Tibial artery (tissue), 4 donors: ENCODE measurements at regions not wholly inside any gene's neighbourhood (a gene's known extent, or its start where the extent isn't known, plus 50 kb on each side); places are given as distances from the start of the nearest gene placed in this dataset.

Experiments
- DNase-seq, 2 donors: peaks; one replicate each; pipeline ENCODE4 v3.0.0-alpha.2; 2019
- H3K27ac ChIP-seq, 2 donors: fragments of 200-600 bp; sonication (generic) in 1 of 2; 1 replicate in 1 of 2; 2 replicates in 1 of 2; pipeline ENCODE4 v1.5.1; 2018 to 2019; ENCODE audit warnings: mild to moderate bottlenecking in 1 of 2
- H3K27me3 ChIP-seq, 2 donors: fragments of 200-600 bp; sonication (generic) in 1 of 2; one replicate each; pipeline versions ENCODE4 v1.5.1 to v1.6.0; 2016 to 2019
- H3K36me3 ChIP-seq, 3 donors: fragments of 200-600 bp; sonication (generic) in 2 of 3; one replicate each; pipeline ENCODE4 v1.5.1; 2016 to 2019; ENCODE audit warnings: mild to moderate bottlenecking in 2 of 3
- H3K4me1 ChIP-seq, 4 donors: fragments of 200-600 bp; sonication (generic) in 2 of 4; 1 replicate in 3 of 4; 2 replicates in 1 of 4; pipeline ENCODE4 v1.5.1; 2016 to 2019
- H3K4me3 ChIP-seq, 2 donors: fragments of 200-600 bp; sonication (generic) in 1 of 2; 1 replicate in 1 of 2; 2 replicates in 1 of 2; pipeline ENCODE4 v1.5.1; 2018 to 2019; ENCODE audit warnings: mild to moderate bottlenecking in 2 of 2
- H3K9me3 ChIP-seq, 3 donors: fragments of 200-600 bp; sonication (generic) in 1 of 3; one replicate each; pipeline ENCODE4 v1.5.1; 2016 to 2019
- intact Hi-C: fragments of 100-400 bp; cut with DNase I; formaldehyde crosslinking; loops from one replicate; pipeline ENCODE4 v1.15.0; 2023; ENCODE audit warnings: low total_unique reads
- TF ChIP-seq, protein P1 (sequence below), 2 experiments: fragments of 200-600 bp in 1 of 2; fragments of 450-650 bp in 1 of 2; IDR thresholded peaks; one replicate each; pipeline ENCODE4 v1.5.1; 2017 to 2019; ENCODE audit warnings: antibody characterized with exemption in 2 of 2, mild to moderate bottlenecking in 1 of 2, moderate library complexity in 1 of 2

DNA sequence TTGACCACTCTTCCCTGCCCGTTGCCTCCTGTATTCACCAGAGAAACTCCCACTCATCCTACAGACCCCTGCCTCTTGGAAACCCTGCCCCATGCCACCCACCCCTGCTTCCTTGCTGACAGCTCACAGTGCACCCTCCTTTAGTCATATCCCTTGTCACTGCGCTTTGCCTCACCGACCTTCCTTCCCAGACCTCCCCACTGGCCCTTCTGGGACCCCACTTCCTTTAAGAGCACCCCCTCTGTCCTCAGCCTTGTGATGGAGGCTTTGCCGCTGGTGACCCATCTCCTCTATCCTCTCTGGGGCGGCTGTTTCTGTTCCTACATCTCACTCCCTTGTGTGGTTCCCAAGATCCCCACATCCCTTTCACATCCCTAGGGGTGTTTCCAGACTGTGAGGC lies 92.8 kb upstream of the ZMIZ1 start:
- intact Hi-C loops: loop anchor here (10.0 kb wide), 1 partner anchor 171 kb away; no protein-coding TSS in a partner anchor
- DNase-seq: no peak

DNA sequence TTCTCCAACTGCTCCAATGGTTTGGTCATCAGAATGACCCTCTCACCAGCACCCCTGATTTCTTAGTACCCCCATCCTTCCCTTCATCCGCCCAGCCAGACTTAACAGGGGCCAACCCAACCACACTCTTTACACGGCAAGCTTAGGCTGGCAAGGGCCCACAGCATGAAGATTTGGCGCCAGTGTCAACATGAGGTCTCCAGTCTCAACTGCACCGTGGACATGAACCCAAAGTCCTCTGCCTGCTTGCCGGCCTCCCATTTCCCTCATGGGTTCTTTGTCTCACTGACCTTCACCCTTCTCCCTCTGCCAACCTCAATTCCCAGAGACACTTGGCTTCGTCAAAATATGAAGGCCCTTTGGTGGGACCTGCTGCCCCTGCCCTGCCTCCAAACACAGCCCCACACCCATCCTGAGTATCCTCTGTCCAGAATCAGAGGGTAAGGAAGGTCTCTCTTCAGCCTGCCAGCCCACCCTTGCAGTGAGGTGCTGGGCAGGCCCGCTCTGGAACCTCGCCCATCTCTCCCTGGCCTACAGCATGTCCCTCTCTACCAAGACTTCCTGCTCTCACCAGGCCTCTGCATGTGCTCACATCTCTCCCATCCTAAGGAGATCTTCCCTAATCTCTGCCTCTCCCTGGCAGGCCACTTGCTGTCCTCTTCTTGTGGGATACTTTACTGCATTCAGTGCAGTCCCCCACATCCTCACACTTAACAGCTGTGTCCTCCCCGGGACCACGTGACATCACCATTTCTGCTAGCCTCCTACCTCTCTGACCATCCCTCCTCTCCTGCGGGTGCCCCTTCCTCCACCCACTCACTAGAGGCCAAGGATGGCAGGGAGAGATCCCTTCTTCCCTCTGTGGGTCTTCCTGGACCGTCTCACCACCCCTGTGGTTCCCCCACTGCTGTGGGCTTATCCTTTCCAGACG lies 91.7 kb upstream of the ZMIZ1 start:
- H3K4me3 ChIP-seq: no peak overlapping the region
- H3K36me3 ChIP-seq: no peaks in the 10 kb centered on the region
- TF ChIP-seq, protein P1, sequence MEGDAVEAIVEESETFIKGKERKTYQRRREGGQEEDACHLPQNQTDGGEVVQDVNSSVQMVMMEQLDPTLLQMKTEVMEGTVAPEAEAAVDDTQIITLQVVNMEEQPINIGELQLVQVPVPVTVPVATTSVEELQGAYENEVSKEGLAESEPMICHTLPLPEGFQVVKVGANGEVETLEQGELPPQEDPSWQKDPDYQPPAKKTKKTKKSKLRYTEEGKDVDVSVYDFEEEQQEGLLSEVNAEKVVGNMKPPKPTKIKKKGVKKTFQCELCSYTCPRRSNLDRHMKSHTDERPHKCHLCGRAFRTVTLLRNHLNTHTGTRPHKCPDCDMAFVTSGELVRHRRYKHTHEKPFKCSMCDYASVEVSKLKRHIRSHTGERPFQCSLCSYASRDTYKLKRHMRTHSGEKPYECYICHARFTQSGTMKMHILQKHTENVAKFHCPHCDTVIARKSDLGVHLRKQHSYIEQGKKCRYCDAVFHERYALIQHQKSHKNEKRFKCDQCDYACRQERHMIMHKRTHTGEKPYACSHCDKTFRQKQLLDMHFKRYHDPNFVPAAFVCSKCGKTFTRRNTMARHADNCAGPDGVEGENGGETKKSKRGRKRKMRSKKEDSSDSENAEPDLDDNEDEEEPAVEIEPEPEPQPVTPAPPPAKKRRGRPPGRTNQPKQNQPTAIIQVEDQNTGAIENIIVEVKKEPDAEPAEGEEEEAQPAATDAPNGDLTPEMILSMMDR (IDR thresholded peaks at IDR 0.05): no peak
- no peak for DNase-seq
- no peak overlapping the region for H3K27ac ChIP-seq
- peaks cover 7 to 27% (median 21%) of the 10 kb centered on the region in 4 donors for H3K4me1 ChIP-seq
- intact Hi-C loops: loop anchor here (10.0 kb wide), 1 partner anchor 172 kb away; no protein-coding TSS in a partner anchor
- H3K27me3 ChIP-seq: no peaks in the 10 kb centered on the region
- no peaks in the 10 kb centered on the region for H3K9me3 ChIP-seq

More for the DNA sequence above, 92.8 kb upstream of the ZMIZ1 start:
- Histone ChIP-seq H3K9me3 (no peaks in the 10 kb centered on the region), H3K36me3 (no peaks in the 10 kb centered on the region), H3K27me3 (no peaks in the 10 kb centered on the region), H3K27ac (peak overlapping the region in 1 of 2 donors; percentile 100), H3K4me1 (peaks cover 7 to 32% (median 24%) of the 10 kb centered on the region in 4 donors), H3K4me3 (no peak overlapping the region)
- TF ChIP-seq, protein P1 (IDR thresholded peaks at IDR 0.05): no peak

DNA sequence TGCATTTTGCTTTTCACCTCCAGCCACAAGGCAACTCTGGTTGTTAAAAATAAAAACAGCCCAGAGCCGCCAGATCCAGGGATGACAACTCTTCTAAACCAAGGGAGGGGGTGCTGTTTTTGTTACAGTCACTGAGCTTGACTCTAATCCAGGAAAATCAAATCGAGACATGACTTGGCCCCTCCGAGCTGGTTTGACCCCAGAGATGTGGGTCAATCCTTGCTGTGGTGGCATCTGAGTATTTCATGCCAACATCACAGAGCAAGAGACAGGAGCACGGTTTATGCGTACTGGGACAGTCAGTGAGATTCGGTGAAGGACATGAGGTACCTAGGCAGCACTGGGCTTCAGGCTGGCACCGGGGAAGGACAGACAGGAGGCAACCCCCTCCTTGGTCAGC lies 88.8 kb upstream of the ZMIZ1 start:
- intact Hi-C loops: loop anchor here (10.0 kb wide), 1 partner anchor 175 kb away; no protein-coding TSS in a partner anchor
- no peaks in the 10 kb centered on the region for H3K27me3 ChIP-seq
- no peaks in the 10 kb centered on the region for H3K9me3 ChIP-seq
- no peak overlapping the region for H3K27ac ChIP-seq
- no peaks in the 10 kb centered on the region for H3K36me3 ChIP-seq
- H3K4me1 ChIP-seq: peaks cover 0 to 3% (median 1%) of the 10 kb centered on the region in 4 donors
- TF ChIP-seq, protein P1 (IDR thresholded peaks at IDR 0.05): no peak
- no peak for DNase-seq
- no peak overlapping the region for H3K4me3 ChIP-seq

DNA sequence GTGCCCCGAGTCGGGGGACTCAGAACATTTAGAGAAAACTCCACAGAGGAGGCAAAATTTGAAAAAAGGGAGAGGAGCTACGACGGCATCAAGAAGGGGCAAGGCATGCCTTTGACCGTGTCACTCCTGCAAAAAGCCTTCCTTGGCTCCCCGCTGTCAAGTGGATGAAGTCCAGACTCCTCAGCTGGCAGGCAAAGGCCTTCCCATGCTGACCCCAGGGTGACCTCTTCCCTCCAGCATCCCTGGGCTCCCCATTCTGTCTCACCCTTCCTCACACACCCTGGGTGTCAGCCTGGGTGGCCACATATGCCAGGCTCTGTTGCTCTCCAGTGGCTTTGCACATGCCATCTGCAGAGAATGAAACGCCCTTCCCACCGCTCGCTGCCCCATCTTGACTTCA lies 88.4 kb upstream of the ZMIZ1 start:
- no peak overlapping the region for H3K4me3 ChIP-seq
- intact Hi-C loops: no loop called here
- no peaks in the 10 kb centered on the region for H3K27me3 ChIP-seq
- TF ChIP-seq, protein P1 (IDR thresholded peaks at IDR 0.05): no peak
- no peak for DNase-seq
- H3K36me3 ChIP-seq: no peaks in the 10 kb centered on the region
- H3K4me1 ChIP-seq: no peaks in the 10 kb centered on the region
- no peak overlapping the region for H3K27ac ChIP-seq
- H3K9me3 ChIP-seq: no peaks in the 10 kb centered on the region

DNA sequence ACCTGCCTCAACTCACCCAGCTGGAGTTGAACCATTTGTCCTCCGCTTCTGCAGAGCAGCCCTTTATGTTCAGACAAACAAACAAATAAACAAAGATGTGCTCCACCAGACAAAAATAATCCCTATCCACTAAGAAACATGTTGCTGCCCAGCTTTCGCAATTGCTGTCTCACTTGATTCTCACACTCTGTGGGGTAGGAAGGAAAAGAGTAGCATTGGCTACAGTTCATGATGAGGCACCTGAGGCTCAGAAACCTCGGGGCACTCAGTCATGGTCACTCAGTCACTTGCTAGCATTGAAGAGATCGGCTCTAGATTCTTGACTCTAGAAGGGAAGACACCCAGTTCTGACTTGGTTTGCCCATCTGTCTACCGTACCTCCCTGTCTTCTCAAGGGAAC lies 88.0 kb upstream of the ZMIZ1 start:
- TF ChIP-seq, protein P1 (IDR thresholded peaks at IDR 0.05): no peak
- no peak overlapping the region for H3K27ac ChIP-seq
- intact Hi-C loops: no loop called here
- no peak overlapping the region for H3K4me3 ChIP-seq
- no peaks in the 10 kb centered on the region for H3K27me3 ChIP-seq
- no peak for DNase-seq
- no peaks in the 10 kb centered on the region for H3K9me3 ChIP-seq
- peaks cover 0 to 1% (median under 1%) of the 10 kb centered on the region in 4 donors for H3K4me1 ChIP-seq
- H3K36me3 ChIP-seq: no peaks in the 10 kb centered on the region
